GM23338 (cell line): ENCODE measurements at regions not wholly inside any gene's neighbourhood (a gene's known extent, or its start where the extent isn't known, plus 50 kb on each side); places are given as distances from the start of the nearest gene placed in this dataset.

Experiments
- ATAC-seq: fragments of 200-7000 bp; cut with Tn5 transposase; 3 replicates; pipeline ENCODE4 v1.9.1; 2020
- DNase-seq: peaks from one replicate; pipeline ENCODE4 v3.0.0-alpha.2; 2015; ENCODE audit warnings: low spot score
- H2AFZ ChIP-seq: fragments of 200-600 bp; sonication (generic); 2 replicates; pipeline ENCODE4 v1.8.0; 2016; ENCODE audit warnings: antibody characterized with exemption, mild to moderate bottlenecking, moderate library complexity
- H3F3A ChIP-seq: fragments of 200-600 bp; sonication (generic); replicated peaks from 2 replicates; pipeline ENCODE4 v1.8.0; 2017; ENCODE audit warnings: antibody characterized with exemption, mixed run types, low read depth
- H3K27ac ChIP-seq: fragments of 200-600 bp; sonication (generic); 2 replicates; pipeline ENCODE4 v1.6.1; 2016; ENCODE audit warnings: low read depth
- H3K27me3 ChIP-seq: fragments of 200-600 bp; sonication (generic); 2 replicates; pipeline ENCODE4 v1.8.0; 2016; ENCODE audit warnings: mild to moderate bottlenecking, mixed run types, moderate library complexity; ENCODE audit not compliant: insufficient read depth
- H3K36me3 ChIP-seq: fragments of 200-600 bp; sonication (generic); 2 replicates; pipeline ENCODE4 v1.8.0; 2016; ENCODE audit warnings: mild to moderate bottlenecking; ENCODE audit not compliant: insufficient read depth
- H3K4me1 ChIP-seq: fragments of 200-600 bp; sonication (generic); 2 replicates; pipeline ENCODE4 v1.8.0; 2016; ENCODE audit warnings: mild to moderate bottlenecking, moderate library complexity; ENCODE audit not compliant: insufficient read depth
- H3K4me2 ChIP-seq: fragments of 200-600 bp; sonication (generic); 2 replicates; pipeline ENCODE4 v1.7.1; 2017; ENCODE audit warnings: mixed run types
- H3K4me3 ChIP-seq: fragments of 200-600 bp; sonication (generic); 2 replicates; pipeline ENCODE4 v1.6.1; 2016; ENCODE audit warnings: mixed run types
- H3K79me2 ChIP-seq: fragments of 200-600 bp; sonication (generic); replicated peaks from 2 replicates; pipeline ENCODE4 v1.8.0; 2017; ENCODE audit warnings: mild to moderate bottlenecking; ENCODE audit not compliant: insufficient read depth
- H3K9me2 ChIP-seq: fragments of 200-600 bp; sonication (generic); 2 replicates; pipeline ENCODE4 v1.8.0; 2017; ENCODE audit not compliant: insufficient read depth
- H4K20me1 ChIP-seq: fragments of 200-600 bp; sonication (generic); replicated peaks from 2 replicates; pipeline ENCODE4 v1.8.0; 2017; ENCODE audit warnings: mild to moderate bottlenecking; ENCODE audit not compliant: insufficient read depth
- H3K27ac Mint-ChIP-seq: 2 replicates; pipeline ENCODE4 v1.8.0; 2020; ENCODE audit warnings: inconsistent platforms, mild to moderate bottlenecking, moderate library complexity, mixed read lengths
- H3K27me3 Mint-ChIP-seq: 3 replicates; pipeline ENCODE4 v1.8.0; 2022; ENCODE audit warnings: low read depth, mild to moderate bottlenecking, moderate library complexity, mixed read lengths, inconsistent platforms; ENCODE audit not compliant: insufficient read depth, poor library complexity
- H3K36me3 Mint-ChIP-seq: 3 replicates; pipeline ENCODE4 v1.8.0; 2021; ENCODE audit warnings: low read depth, mild to moderate bottlenecking, inconsistent platforms, moderate library complexity, mixed read lengths
- H3K4me1 Mint-ChIP-seq: 3 replicates; pipeline ENCODE4 v1.8.0; 2020; ENCODE audit warnings: mild to moderate bottlenecking, inconsistent platforms, mixed read lengths
- H3K4me3 Mint-ChIP-seq: 3 replicates; pipeline ENCODE4 v1.8.0; 2021; ENCODE audit warnings: moderate library complexity, mild to moderate bottlenecking, inconsistent platforms, mixed read lengths
- H3K9me3 Mint-ChIP-seq: 3 replicates; pipeline ENCODE4 v1.8.0; 2020; ENCODE audit warnings: moderate library complexity, mild to moderate bottlenecking, inconsistent platforms, mixed read lengths
- POLR2AphosphoS5 ChIP-seq: IDR thresholded peaks from 2 replicates; pipeline ENCODE4 v1.6.1; 2016; ENCODE audit warnings: antibody characterized with exemption, low read depth
- STAT1 ChIP-seq: IDR thresholded peaks from one replicate; pipeline ENCODE4 v1.6.1; 2016; ENCODE audit warnings: antibody characterized with exemption; ENCODE audit not compliant: unreplicated experiment
- ZNF331 ChIP-seq: fragments of 250-450 bp; sonication (Bioruptor Pico); IDR thresholded peaks from 2 replicates; pipeline ENCODE4 v1.5.0; 2020; ENCODE audit warnings: low read depth, mild to moderate bottlenecking, moderate library complexity
- TF ChIP-seq, protein P1 (sequence below), 2 experiments: fragments of 200-600 bp in 1 of 2; sonication (generic) in 1 of 2; conservative IDR thresholded peaks; 2 replicates each; pipeline versions ENCODE4 v1.5.1 to v1.6.1; 2016 to 2017; ENCODE audit warnings: antibody characterized with exemption in 2 of 2, low read depth in 2 of 2, mild to moderate bottlenecking in 2 of 2, moderate library complexity in 1 of 2
- TF ChIP-seq, protein P2 (sequence below): fragments of 250-450 bp; sonication (Bioruptor Pico); IDR thresholded peaks from 2 replicates; pipeline ENCODE4 v1.5.0; 2020; ENCODE audit warnings: mild to moderate bottlenecking, moderate library complexity
- TF ChIP-seq, protein P3 (sequence below): IDR thresholded peaks from 2 replicates; pipeline ENCODE4 v1.6.1; 2016; ENCODE audit warnings: antibody characterized with exemption

DNA sequence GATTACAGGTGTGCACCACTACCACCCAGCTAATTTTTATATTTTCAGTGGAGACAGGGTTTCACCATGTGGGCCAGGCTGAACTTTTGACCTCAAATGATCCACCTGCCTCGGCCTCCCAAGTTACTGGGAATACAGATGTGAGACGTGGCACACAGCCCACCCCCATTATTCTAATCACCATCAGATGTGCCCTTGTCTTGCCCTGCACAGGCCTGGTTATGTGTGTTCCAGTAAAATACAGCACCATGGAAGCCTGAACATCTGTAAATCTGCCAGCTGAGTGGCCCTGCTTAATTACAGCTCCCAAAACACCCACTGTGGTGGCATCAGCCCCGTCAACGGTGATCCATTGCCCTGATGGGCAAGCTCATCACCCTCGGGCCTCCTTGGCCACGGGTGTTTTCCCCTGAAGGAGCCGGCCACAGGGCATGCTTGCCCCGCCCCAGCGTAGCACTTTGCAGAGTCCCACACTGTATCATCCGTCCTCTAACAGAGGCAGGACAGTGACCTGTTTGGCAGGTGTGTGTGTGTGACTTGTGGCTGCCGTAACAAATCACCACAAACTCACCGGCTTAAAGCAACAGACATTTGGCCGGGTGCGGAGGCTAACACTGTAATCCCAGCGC is 74.5 kb downstream of the RBFOX3 start:
- H3K36me3 Mint-ChIP-seq: no peaks in the 10 kb centered on the region
- no peak overlapping the region for H3K27ac ChIP-seq
- H3K27me3 Mint-ChIP-seq: peaks cover 4% of the 10 kb centered on the region

More for the DNA sequence above, 74.5 kb downstream of the RBFOX3 start:
- Mint-ChIP-seq H3K4me3 (no peak overlapping the region), H3K27ac (no peak overlapping the region), H3K4me1 (peaks cover 13% of the 10 kb centered on the region), H3K9me3 (no peaks in the 10 kb centered on the region)
- H3K9me2 ChIP-seq: no peaks in the 10 kb centered on the region
- no peak overlapping the region for H2AFZ ChIP-seq
- ATAC-seq: no peak
- no peaks in the 10 kb centered on the region for H3K36me3 ChIP-seq
- H3K4me3 ChIP-seq: no peak overlapping the region
- no peaks in the 10 kb centered on the region for H4K20me1 ChIP-seq
- H3K4me1 ChIP-seq: peaks cover 6% of the 10 kb centered on the region; the same call in 1 of the 2 replicates
- no peaks in the 10 kb centered on the region for H3K27me3 ChIP-seq
- TF ChIP-seq, protein P1, sequence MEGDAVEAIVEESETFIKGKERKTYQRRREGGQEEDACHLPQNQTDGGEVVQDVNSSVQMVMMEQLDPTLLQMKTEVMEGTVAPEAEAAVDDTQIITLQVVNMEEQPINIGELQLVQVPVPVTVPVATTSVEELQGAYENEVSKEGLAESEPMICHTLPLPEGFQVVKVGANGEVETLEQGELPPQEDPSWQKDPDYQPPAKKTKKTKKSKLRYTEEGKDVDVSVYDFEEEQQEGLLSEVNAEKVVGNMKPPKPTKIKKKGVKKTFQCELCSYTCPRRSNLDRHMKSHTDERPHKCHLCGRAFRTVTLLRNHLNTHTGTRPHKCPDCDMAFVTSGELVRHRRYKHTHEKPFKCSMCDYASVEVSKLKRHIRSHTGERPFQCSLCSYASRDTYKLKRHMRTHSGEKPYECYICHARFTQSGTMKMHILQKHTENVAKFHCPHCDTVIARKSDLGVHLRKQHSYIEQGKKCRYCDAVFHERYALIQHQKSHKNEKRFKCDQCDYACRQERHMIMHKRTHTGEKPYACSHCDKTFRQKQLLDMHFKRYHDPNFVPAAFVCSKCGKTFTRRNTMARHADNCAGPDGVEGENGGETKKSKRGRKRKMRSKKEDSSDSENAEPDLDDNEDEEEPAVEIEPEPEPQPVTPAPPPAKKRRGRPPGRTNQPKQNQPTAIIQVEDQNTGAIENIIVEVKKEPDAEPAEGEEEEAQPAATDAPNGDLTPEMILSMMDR (conservative IDR thresholded peaks at IDR 0.05; ENCODE audit: low read depth in 2 of 2): no peak
- TF ChIP-seq, protein P2, sequence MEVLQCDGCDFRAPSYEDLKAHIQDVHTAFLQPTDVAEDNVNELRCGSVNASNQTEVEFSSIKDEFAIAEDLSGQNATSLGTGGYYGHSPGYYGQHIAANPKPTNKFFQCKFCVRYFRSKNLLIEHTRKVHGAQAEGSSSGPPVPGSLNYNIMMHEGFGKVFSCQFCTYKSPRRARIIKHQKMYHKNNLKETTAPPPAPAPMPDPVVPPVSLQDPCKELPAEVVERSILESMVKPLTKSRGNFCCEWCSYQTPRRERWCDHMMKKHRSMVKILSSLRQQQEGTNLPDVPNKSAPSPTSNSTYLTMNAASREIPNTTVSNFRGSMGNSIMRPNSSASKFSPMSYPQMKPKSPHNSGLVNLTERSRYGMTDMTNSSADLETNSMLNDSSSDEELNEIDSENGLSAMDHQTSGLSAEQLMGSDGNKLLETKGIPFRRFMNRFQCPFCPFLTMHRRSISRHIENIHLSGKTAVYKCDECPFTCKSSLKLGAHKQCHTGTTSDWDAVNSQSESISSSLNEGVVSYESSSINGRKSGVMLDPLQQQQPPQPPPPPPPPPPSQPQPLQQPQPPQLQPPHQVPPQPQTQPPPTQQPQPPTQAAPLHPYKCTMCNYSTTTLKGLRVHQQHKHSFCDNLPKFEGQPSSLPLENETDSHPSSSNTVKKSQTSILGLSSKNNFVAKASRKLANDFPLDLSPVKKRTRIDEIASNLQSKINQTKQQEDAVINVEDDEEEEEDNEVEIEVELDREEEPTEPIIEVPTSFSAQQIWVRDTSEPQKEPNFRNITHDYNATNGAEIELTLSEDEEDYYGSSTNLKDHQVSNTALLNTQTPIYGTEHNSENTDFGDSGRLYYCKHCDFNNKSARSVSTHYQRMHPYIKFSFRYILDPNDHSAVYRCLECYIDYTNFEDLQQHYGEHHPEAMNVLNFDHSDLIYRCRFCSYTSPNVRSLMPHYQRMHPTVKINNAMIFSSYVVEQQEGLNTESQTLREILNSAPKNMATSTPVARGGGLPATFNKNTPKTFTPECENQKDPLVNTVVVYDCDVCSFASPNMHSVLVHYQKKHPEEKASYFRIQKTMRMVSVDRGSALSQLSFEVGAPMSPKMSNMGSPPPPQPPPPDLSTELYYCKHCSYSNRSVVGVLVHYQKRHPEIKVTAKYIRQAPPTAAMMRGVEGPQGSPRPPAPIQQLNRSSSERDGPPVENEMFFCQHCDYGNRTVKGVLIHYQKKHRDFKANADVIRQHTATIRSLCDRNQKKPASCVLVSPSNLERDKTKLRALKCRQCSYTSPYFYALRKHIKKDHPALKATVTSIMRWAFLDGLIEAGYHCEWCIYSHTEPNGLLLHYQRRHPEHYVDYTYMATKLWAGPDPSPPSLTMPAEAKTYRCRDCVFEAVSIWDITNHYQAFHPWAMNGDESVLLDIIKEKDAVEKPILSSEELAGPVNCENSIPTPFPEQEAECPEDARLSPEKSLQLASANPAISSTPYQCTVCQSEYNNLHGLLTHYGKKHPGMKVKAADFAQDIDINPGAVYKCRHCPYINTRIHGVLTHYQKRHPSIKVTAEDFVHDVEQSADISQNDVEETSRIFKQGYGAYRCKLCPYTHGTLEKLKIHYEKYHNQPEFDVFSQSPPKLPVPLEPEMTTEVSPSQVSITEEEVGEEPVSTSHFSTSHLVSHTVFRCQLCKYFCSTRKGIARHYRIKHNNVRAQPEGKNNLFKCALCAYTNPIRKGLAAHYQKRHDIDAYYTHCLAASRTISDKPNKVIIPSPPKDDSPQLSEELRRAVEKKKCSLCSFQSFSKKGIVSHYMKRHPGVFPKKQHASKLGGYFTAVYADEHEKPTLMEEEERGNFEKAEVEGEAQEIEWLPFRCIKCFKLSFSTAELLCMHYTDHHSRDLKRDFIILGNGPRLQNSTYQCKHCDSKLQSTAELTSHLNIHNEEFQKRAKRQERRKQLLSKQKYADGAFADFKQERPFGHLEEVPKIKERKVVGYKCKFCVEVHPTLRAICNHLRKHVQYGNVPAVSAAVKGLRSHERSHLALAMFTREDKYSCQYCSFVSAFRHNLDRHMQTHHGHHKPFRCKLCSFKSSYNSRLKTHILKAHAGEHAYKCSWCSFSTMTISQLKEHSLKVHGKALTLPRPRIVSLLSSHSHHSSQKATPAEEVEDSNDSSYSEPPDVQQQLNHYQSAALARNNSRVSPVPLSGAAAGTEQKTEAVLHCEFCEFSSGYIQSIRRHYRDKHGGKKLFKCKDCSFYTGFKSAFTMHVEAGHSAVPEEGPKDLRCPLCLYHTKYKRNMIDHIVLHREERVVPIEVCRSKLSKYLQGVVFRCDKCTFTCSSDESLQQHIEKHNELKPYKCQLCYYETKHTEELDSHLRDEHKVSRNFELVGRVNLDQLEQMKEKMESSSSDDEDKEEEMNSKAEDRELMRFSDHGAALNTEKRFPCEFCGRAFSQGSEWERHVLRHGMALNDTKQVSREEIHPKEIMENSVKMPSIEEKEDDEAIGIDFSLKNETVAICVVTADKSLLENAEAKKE: no peak
- TF ChIP-seq STAT1 (no peak), ZNF331 (no peak), POLR2AphosphoS5 (no peak)
- TF ChIP-seq, protein P3, sequence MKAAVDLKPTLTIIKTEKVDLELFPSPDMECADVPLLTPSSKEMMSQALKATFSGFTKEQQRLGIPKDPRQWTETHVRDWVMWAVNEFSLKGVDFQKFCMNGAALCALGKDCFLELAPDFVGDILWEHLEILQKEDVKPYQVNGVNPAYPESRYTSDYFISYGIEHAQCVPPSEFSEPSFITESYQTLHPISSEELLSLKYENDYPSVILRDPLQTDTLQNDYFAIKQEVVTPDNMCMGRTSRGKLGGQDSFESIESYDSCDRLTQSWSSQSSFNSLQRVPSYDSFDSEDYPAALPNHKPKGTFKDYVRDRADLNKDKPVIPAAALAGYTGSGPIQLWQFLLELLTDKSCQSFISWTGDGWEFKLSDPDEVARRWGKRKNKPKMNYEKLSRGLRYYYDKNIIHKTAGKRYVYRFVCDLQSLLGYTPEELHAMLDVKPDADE: no peak
- H3F3A ChIP-seq: no peaks in the 10 kb centered on the region
- no peak overlapping the region for H3K4me2 ChIP-seq
- DNase-seq: no peak
- no peaks in the 10 kb centered on the region for H3K79me2 ChIP-seq
